ENCODE measurements at regions not wholly inside any gene's neighbourhood (a gene's known extent, or its start where the extent isn't known, plus 50 kb on each side); places are given as distances from the start of the nearest gene placed in this dataset.

DNA sequence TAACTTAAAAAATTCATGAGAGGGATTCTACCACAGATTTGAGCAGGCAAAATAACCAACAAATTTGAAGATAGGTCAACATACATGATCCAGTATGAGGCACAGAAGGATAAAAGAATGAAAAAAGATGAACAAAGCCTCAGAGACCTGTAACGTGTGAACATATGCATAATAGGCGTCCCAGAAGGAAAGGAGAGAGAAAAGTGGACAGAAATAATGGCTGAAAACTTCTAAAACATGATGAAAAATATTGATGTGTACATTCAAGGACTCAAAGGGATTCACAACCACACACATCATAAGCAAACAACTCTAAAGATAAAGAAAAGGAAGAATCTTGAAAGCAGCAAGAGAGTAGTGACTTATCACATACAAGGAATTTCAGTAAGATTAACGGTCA is 100.1 kb upstream of the PARD3B start:
- Mint-ChIP-seq H3K27ac (no peak overlapping the region), H3K27me3 (ENCODE audit: low read depth) (no peaks in the 10 kb centered on the region), H3K4me3 (no peak overlapping the region), H3K36me3 (ENCODE audit: low read depth) (no peaks in the 10 kb centered on the region), H3K9me3 (peaks cover 6% of the 10 kb centered on the region), H3K4me1 (ENCODE audit: low read depth) (no peaks in the 10 kb centered on the region)

DNA sequence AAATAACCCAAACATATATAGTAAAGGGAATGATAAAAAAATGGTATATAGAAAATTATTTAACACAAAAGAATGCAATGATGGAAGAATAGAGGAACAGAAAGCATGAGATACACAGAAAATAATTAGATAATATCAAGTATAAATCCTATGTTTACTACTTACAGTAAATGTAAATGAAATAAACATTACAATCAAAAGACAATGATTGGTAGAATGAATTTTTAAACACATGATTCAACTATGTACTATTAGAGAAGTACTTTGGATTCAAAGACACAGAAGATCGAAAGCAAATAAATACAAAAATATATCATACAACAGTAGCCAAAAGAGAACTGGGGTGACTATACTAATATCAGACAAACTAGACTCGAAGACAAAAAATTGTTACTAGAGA is 97.6 kb upstream of the PARD3B start:
- H3K9me3 Mint-ChIP-seq: peaks cover 6% of the 10 kb centered on the region
- no peaks in the 10 kb centered on the region for H3K36me3 Mint-ChIP-seq (ENCODE audit: low read depth)
- no peaks in the 10 kb centered on the region for H3K4me1 Mint-ChIP-seq (ENCODE audit: low read depth)
- no peak overlapping the region for H3K27ac Mint-ChIP-seq
- no peak overlapping the region for H3K4me3 Mint-ChIP-seq
- H3K27me3 Mint-ChIP-seq (ENCODE audit: low read depth): peaks cover 8% of the 10 kb centered on the region

DNA sequence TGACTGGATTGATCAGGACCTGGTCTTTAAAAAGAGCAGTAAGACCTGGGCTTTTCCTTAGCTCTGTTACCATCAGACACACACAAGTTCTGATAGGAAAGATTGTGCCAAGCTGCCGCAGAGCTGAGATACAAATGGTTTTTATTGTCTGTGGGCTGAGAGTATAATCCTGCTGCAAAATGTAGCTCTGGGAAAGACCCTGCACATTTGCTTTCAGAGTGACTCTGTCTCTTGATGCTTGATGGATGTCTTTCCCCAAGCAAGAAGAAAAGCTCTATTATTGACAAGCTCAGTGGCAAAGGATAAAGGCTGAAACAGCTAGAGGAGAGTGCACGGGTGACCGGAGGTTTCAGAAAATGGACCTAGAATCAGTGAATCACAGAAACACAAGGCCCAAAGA is 95.3 kb upstream of the PARD3B start:
- H3K27me3 Mint-ChIP-seq (ENCODE audit: low read depth): peaks cover 8% of the 10 kb centered on the region
- no peaks in the 10 kb centered on the region for H3K4me1 Mint-ChIP-seq (ENCODE audit: low read depth)
- H3K4me3 Mint-ChIP-seq: no peak overlapping the region

DNA sequence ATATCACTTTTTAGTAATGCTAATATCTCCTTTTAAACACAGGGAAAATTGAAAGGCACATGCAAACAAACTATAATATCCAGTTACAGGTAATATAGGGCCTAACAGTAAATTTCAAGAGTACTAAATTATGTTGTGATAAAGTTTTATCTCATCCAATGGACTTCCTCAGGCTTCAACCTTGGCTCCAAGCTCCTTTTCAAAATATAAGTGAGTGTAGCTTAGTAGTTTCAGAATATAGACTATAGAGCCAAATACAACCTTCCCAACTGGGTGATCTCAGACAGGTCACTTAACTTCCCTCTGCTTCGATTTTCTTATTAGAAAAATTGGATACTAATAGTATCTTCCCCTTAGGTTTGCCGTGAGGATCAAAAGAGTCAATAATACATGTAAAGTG is 93.5 kb upstream of the PARD3B start:
- no peaks in the 10 kb centered on the region for H3K4me1 Mint-ChIP-seq (ENCODE audit: low read depth)
- H3K36me3 Mint-ChIP-seq (ENCODE audit: low read depth): no peaks in the 10 kb centered on the region
- peaks cover 8% of the 10 kb centered on the region for H3K27me3 Mint-ChIP-seq (ENCODE audit: low read depth)
- H3K4me3 Mint-ChIP-seq: no peak overlapping the region
- no peak overlapping the region for H3K27ac Mint-ChIP-seq
- no peaks in the 10 kb centered on the region for H3K9me3 Mint-ChIP-seq

More for the DNA sequence above, 95.3 kb upstream of the PARD3B start:
- Mint-ChIP-seq H3K36me3 (ENCODE audit: low read depth) (no peaks in the 10 kb centered on the region), H3K27ac (no peak overlapping the region), H3K9me3 (peaks cover 5% of the 10 kb centered on the region)

DNA sequence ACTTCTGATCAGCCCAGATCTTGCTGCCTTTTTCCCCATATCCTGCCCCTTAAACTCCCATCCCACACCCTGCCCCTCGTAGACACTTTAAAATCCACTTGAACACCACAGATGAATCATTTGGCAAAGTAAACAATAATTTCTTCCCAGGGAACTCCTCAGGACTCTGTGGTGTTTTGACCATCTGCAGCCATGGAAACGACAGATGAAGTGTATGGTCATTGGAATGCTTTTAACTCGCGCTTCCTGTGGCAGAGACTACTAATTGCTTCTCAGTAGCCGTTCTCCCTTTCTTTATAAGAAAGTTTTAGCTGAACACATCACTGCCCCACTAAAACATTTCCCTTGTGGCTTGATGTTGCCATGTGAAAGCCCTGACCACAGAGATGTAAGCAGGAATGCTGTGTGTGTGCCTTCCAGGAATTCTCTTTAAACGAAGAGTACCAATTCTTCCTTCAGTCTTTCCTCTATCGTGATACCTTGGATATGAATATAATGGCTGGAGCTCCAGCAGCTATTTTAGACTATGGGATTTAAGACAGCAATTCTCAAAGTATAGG is 92.7 kb upstream of the PARD3B start:
- H3K4me1 Mint-ChIP-seq (ENCODE audit: low read depth): no peaks in the 10 kb centered on the region
- no peaks in the 10 kb centered on the region for H3K36me3 Mint-ChIP-seq (ENCODE audit: low read depth)
- H3K27me3 Mint-ChIP-seq (ENCODE audit: low read depth): peaks cover 8% of the 10 kb centered on the region
- no peak overlapping the region for H3K4me3 Mint-ChIP-seq
- no peaks in the 10 kb centered on the region for H3K9me3 Mint-ChIP-seq
- H3K27ac Mint-ChIP-seq: no peak overlapping the region

DNA sequence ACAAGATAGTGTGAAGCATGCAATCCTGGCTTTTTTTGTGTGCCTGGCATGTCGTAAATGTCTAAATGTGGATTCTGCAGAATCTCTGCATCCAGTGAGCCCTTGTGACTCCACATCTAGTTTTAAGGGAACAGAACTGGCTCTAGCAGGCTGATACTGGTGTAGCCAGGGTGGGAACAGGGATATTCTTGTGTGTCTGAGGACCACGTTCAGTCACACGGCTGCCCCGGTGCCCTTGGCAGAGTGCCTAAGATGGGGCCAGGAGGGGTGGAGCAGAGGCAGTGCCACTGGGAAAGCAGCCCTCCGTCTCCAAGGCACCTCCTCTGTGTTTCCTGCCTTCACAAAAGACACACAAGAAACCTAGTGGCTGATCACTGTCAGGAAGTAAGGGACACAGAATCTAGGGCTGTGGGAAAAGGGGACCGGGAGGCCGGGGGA is 91.5 kb upstream of the PARD3B start:
- H3K4me3 Mint-ChIP-seq: no peak overlapping the region
- H3K27me3 Mint-ChIP-seq (ENCODE audit: low read depth): peaks cover 8% of the 10 kb centered on the region
- H3K9me3 Mint-ChIP-seq: no peaks in the 10 kb centered on the region
- no peak overlapping the region for H3K27ac Mint-ChIP-seq
- no peaks in the 10 kb centered on the region for H3K4me1 Mint-ChIP-seq (ENCODE audit: low read depth)
- H3K36me3 Mint-ChIP-seq (ENCODE audit: low read depth): no peaks in the 10 kb centered on the region

DNA sequence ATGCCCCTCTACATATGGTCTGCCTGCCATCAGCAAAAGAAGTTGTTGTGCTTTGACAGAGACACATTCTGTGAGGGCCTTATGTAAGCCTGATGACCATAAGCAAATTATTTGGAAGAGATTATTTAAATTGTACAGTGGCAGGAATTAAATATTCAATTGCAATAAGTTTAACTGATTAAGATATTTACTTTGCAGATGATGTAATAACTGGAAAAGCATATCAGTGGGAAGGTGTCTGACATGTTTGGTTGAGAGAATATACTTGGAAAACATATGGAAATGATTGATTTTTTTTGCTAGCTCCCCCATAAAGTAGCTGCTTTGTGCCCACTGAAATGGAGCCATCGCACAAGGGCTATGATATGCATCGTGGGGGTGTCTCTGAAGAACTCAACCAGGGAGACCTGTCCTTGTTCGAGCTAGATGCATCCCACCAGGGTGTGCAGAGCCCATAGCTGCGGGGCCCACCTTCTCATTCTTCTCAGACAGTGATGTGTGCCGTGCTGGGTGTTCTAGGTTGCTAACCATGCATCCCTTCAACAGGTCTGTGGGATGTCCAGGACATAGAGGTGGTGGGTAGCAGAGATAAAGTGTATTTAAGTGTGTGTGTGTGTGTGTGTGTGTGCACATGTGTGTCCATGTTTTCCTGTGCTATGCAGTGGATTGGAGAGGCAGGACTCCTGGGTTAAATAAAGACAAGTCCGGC is 90.4 kb upstream of the PARD3B start:
- Mint-ChIP-seq H3K4me3 (no peak overlapping the region), H3K27ac (no peak overlapping the region), H3K27me3 (ENCODE audit: low read depth) (peaks cover 8% of the 10 kb centered on the region), H3K36me3 (ENCODE audit: low read depth) (no peaks in the 10 kb centered on the region), H3K9me3 (no peaks in the 10 kb centered on the region), H3K4me1 (ENCODE audit: low read depth) (no peaks in the 10 kb centered on the region)

DNA sequence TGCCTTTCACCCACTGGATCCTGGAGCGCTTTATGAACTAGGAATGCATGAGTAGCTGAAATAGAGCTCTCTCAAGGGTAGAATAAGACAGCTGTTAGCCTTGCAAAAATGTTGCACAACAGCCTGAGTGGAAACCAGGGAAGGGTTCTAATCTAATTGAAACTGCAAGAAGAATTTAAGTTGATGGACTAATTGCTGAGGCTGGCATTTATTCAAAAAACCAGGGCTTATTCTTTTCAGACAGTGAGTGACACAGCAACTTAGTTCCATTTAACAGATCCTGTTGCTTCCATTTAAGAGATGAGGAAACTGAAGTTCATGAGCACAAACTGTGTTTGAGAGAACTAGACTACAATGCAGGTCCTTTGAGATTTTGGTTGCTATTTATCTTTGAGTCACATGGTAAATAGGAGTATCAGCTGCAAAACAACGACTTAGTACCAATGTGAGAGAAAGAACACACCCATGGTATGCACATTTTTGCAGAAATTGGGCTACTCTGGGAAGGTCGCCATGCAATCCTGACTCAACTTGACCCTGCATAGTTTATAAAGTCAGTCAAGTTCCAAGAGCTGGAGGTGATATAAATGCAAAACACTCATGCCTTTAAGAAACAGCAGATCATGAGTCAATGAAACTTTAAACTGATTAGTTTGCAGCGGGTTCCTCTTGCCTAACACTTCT is 76.4 kb upstream of the PARD3B start:
- no peaks in the 10 kb centered on the region for H3K36me3 Mint-ChIP-seq (ENCODE audit: low read depth)
- no peak overlapping the region for H3K27ac Mint-ChIP-seq
- H3K9me3 Mint-ChIP-seq: no peaks in the 10 kb centered on the region
- no peak overlapping the region for H3K4me3 Mint-ChIP-seq
- H3K4me1 Mint-ChIP-seq (ENCODE audit: low read depth): no peaks in the 10 kb centered on the region
- H3K27me3 Mint-ChIP-seq (ENCODE audit: low read depth): peaks cover 4% of the 10 kb centered on the region

DNA sequence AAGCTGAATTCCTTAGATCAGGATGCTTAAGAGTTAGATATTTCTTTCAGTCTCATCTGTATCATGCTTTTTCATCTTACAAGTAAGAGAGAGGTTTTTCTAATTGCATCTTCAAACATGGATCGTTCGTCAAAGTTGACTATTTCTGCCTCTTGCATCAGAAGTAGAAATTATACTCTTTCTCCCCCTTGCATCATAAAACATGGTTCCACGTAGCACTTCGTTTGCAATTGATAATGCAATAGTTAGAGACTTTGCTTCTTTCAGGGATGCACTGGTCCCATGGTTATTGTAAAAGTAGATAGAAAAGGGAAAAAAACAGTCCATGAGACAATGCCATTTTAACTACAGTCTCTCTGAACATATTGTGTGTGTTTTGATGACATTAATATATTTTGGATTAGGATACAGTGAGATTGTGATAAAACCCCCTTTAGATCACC is 75.1 kb upstream of the PARD3B start:
- H3K4me1 Mint-ChIP-seq (ENCODE audit: low read depth): no peaks in the 10 kb centered on the region
- no peak overlapping the region for H3K27ac Mint-ChIP-seq
- peaks cover 3% of the 10 kb centered on the region for H3K27me3 Mint-ChIP-seq (ENCODE audit: low read depth)
- no peaks in the 10 kb centered on the region for H3K36me3 Mint-ChIP-seq (ENCODE audit: low read depth)
- no peaks in the 10 kb centered on the region for H3K9me3 Mint-ChIP-seq
- H3K4me3 Mint-ChIP-seq: no peak overlapping the region

DNA sequence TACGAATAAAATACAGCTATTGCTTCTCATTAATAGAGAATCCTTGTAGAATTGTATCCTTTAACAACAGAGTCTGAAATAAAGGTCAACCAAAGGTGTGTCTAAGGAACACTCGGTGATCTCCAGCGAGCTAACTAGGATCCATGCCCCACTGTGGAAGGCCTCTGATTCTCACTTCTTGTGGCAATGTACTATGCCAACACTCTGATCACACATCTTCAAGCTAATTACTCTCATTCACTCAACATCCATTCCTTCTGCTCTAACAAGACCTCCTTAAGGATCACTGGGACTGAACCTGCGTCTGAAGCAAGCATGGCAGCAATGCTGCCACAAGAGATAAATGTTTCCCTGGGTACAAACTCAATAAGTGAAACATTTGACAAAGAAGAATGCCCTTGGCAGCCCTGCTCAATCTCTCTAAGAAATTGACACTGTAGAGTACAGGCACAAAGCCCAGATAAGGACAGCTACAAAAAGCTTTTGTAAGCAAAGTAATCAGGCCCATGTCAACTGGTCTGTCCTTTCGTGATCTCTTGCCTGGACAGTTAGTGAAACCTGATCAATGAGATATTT is 74.6 kb upstream of the PARD3B start:
- no peak overlapping the region for H3K27ac Mint-ChIP-seq
- peaks cover 3% of the 10 kb centered on the region for H3K27me3 Mint-ChIP-seq (ENCODE audit: low read depth)
- H3K4me3 Mint-ChIP-seq: no peak overlapping the region
- no peaks in the 10 kb centered on the region for H3K36me3 Mint-ChIP-seq (ENCODE audit: low read depth)
- H3K9me3 Mint-ChIP-seq: no peaks in the 10 kb centered on the region
- no peaks in the 10 kb centered on the region for H3K4me1 Mint-ChIP-seq (ENCODE audit: low read depth)

DNA sequence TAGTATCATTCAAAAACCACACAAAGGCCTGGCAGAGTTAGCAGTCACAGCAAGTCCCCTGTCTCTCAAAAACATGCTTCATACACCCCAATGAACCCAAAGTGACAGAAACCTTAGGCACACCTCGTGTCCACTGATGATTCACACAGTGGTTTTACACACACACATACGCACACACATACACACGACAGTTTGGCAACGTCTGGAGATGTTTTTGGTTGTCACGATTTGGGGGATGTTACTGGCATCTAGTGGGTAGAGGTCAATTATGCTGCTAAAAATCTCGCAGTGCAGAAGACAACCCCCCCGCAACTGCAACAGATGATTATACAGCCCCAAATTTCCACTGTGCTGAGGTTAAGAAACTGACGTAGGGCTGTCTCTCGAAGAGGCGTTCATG is 72.9 kb upstream of the PARD3B start:
- H3K9me3 Mint-ChIP-seq: no peaks in the 10 kb centered on the region
- H3K36me3 Mint-ChIP-seq (ENCODE audit: low read depth): no peaks in the 10 kb centered on the region
- H3K27ac Mint-ChIP-seq: no peak overlapping the region
- H3K4me1 Mint-ChIP-seq (ENCODE audit: low read depth): no peaks in the 10 kb centered on the region
- H3K27me3 Mint-ChIP-seq (ENCODE audit: low read depth): peaks cover 3% of the 10 kb centered on the region
- H3K4me3 Mint-ChIP-seq: no peak overlapping the region

DNA sequence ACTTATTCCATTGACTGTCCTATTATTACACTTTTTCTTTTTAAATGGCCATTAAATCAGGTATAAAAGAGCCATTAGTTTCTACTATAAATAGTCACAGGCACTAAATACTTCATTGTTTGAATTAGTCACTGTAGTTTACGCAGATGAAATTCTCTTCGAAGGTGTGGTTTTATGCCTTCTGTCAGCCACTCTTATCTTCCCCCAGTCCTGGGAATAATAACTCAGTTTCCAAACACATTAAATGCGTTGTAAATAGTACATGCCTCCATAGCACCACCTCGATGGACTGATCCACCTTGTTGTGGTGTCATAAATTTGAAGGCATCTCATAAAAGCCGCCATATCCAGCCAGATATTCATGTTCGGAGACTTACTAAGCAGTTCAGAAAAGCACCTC is 72.1 kb upstream of the PARD3B start:
- Mint-ChIP-seq H3K4me1 (ENCODE audit: low read depth) (no peaks in the 10 kb centered on the region), H3K4me3 (no peak overlapping the region), H3K9me3 (no peaks in the 10 kb centered on the region), H3K27me3 (ENCODE audit: low read depth) (peaks cover 3% of the 10 kb centered on the region), H3K27ac (no peak overlapping the region), H3K36me3 (ENCODE audit: low read depth) (no peaks in the 10 kb centered on the region)

DNA sequence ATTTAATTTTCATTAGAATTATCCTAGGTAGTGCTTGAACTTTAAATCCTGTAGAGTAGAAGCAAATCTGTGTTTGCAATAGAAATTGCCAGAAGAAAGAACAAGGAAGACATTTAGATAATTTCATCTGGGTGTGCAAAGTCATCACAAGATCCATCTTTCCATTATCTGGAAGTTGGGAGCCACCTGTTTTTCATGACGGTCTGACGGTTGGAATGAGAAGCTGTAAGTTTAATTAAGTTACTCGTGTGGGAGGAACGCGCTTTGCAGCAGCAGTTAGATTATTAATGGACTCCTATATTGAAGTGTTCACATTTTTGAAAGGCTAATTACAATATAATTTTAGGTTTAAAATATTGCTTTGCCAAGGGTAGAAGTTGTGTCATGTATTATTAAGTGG is 69.9 kb upstream of the PARD3B start:
- Mint-ChIP-seq H3K4me3 (no peak overlapping the region), H3K9me3 (no peaks in the 10 kb centered on the region), H3K27me3 (ENCODE audit: low read depth) (peaks cover under 1% of the 10 kb centered on the region), H3K4me1 (ENCODE audit: low read depth) (no peaks in the 10 kb centered on the region), H3K36me3 (ENCODE audit: low read depth) (no peaks in the 10 kb centered on the region), H3K27ac (no peak overlapping the region)

DNA sequence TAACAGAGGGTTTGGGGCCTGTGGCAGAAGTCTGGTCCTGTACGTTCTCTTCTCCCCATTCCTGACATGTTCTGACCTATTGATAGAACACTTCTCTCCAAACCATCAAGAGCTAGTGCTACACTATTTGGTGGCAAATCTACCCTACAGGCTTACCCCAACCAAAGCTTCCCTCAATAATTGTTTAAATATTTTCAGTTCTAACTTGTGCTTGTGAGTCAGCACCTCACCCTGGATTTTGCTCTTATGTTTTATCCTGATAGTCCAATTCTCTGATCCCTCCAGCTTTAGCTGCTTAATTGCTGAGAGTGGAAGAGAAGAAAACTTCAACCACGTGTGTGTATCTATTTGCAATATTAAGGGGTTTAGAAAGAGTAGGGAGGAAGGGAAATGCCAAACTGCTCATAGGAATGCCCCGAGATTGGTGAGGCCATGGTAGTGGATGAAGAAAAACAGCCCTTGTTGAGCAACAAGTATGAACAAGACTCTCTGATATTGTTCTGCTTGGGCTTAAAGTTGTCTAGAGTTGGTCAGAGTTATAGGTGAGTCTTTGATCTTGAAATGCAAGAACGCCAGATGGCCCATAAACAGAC is 67.8 kb upstream of the PARD3B start:
- H3K36me3 Mint-ChIP-seq (ENCODE audit: low read depth): no peaks in the 10 kb centered on the region
- H3K27ac Mint-ChIP-seq: no peak overlapping the region
- no peaks in the 10 kb centered on the region for H3K9me3 Mint-ChIP-seq
- H3K4me3 Mint-ChIP-seq: no peak overlapping the region
- no peaks in the 10 kb centered on the region for H3K4me1 Mint-ChIP-seq (ENCODE audit: low read depth)
- no peaks in the 10 kb centered on the region for H3K27me3 Mint-ChIP-seq (ENCODE audit: low read depth)

DNA sequence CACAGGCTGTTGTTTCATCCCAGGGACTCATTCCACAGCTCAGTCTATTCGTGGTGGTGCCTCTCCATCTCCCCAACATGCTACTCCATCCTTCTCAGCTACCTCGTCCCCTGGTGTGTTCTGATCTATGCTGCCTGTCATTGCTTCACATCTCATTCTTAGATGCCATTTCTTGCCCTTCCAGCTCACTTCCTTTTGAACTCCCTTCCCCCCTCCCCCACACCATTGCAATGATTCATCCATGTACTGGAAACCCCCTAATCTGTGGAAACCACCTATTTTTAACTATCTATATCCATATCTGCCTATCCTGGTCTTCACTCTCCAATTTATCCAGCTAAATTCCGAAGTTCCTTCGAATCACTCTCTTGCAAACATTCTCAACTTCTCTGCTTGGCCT is 65.7 kb upstream of the PARD3B start:
- Mint-ChIP-seq H3K36me3 (ENCODE audit: low read depth) (no peaks in the 10 kb centered on the region), H3K9me3 (no peaks in the 10 kb centered on the region), H3K4me3 (no peak overlapping the region), H3K27ac (no peak overlapping the region), H3K27me3 (ENCODE audit: low read depth) (no peaks in the 10 kb centered on the region), H3K4me1 (ENCODE audit: low read depth) (no peaks in the 10 kb centered on the region)

Data from T-helper 1 cell treated with Interleukin-12 subunit alpha and Interleukin-12 subunit beta and Interleukin-4 antibody, amounts not matched to agents 30 μg/mL and 1 μg/mL, for 36 hours (primary cell).